Ishikawa (cell line): ENCODE measurements at regions not wholly inside any gene's neighbourhood (a gene's known extent, or its start where the extent isn't known, plus 50 kb on each side); places are given as distances from the start of the nearest gene placed in this dataset.

ENCODE experiments used
- CEBPB ChIP-seq: IDR thresholded peaks from 2 replicates; pipeline ENCODE4 v1.6.1; 2012
- CREB1 ChIP-seq: IDR thresholded peaks from 2 replicates; pipeline ENCODE4 v1.6.1; 2012; ENCODE audit warnings: low read depth
- EGR1 ChIP-seq: IDR thresholded peaks from 2 replicates; pipeline ENCODE4 v1.6.1; 2012
- EP300 ChIP-seq: IDR thresholded peaks from 2 replicates; pipeline ENCODE4 v1.6.1; 2012; ENCODE audit warnings: borderline replicate concordance
- FOXM1 ChIP-seq: IDR thresholded peaks from 2 replicates; pipeline ENCODE4 v1.6.1; 2012; ENCODE audit warnings: low read depth, borderline replicate concordance
- MAX ChIP-seq: IDR thresholded peaks from 2 replicates; pipeline ENCODE4 v1.6.1; 2012
- NFIC ChIP-seq: IDR thresholded peaks from 2 replicates; pipeline ENCODE4 v1.6.1; 2012
- RAD21 ChIP-seq: IDR thresholded peaks from 2 replicates; pipeline ENCODE4 v1.6.1; 2012; ENCODE audit warnings: low read depth
- REST ChIP-seq: IDR thresholded peaks from 2 replicates; pipeline ENCODE4 v1.6.1; 2012; ENCODE audit warnings: low read depth, mild to moderate bottlenecking
- TAF1 ChIP-seq: IDR thresholded peaks from 2 replicates; pipeline ENCODE4 v1.6.1; 2012; ENCODE audit warnings: low read depth, mild to moderate bottlenecking
- TCF12 ChIP-seq: IDR thresholded peaks from 2 replicates; pipeline ENCODE4 v1.6.1; 2012; ENCODE audit warnings: low read depth
- TEAD4 ChIP-seq: IDR thresholded peaks from 2 replicates; pipeline ENCODE4 v1.6.1; 2012
- USF1 ChIP-seq: IDR thresholded peaks from 2 replicates; pipeline ENCODE4 v1.6.1; 2012
- YY1 ChIP-seq: IDR thresholded peaks from 2 replicates; pipeline ENCODE4 v1.6.1; 2012; ENCODE audit warnings: low read depth
- ZBTB7A ChIP-seq: IDR thresholded peaks from 2 replicates; pipeline ENCODE4 v1.6.1; 2012; ENCODE audit warnings: low read depth

- TF ChIP-seq TCF12, result no peak
- TF ChIP-seq ZBTB7A, result no peak
- TF ChIP-seq TAF1, result no peak
- TF ChIP-seq EGR1, result no peak
- TF ChIP-seq TEAD4, result no peak
- TF ChIP-seq CEBPB, result no peak
- TF ChIP-seq MAX, result no peak
- TF ChIP-seq CREB1, result no peak
- no peak for TF ChIP-seq NFIC
- no peak for TF ChIP-seq RAD21
- TF ChIP-seq FOXM1, result no peak
- TF ChIP-seq YY1, result no peak
- no peak for TF ChIP-seq USF1
- no peak for TF ChIP-seq EP300
- no peak for TF ChIP-seq REST
These were observed 286.5 kb upstream of the E2F7 start for GRCh38 chr12:77351860-77352259.

GRCh38 chr12:77349689-77350370, 284.5 kb upstream of the E2F7 start:
- TF ChIP-seq REST, result no peak
- TF ChIP-seq RAD21, result no peak

- no peak for TF ChIP-seq FOXM1
- TF ChIP-seq YY1, result no peak
These were observed 281.6 kb upstream of the E2F7 start for GRCh38 chr12:77347017-77347416.

GRCh38 chr12:77345336-77345735, 280.0 kb upstream of the E2F7 start:
- TF ChIP-seq FOXM1, result no peak
- TF ChIP-seq ZBTB7A, result no peak

GRCh38 chr12:77344651-77345050, 279.3 kb upstream of the E2F7 start:
- TF ChIP-seq TAF1, result no peak

GRCh38 chr12:77343291-77343690, 277.9 kb upstream of the E2F7 start:
- TF ChIP-seq CREB1 (no peak), TAF1 (no peak), TEAD4 (no peak), REST (no peak), EP300 (no peak), ZBTB7A (no peak), NFIC (no peak), TCF12 (no peak), YY1 (no peak), CEBPB (no peak), EGR1 (no peak), RAD21 (no peak), FOXM1 (no peak), USF1 (no peak), MAX (no peak)
